DMS153 treated with DMSO at 0.1 percent for 48 hours (cell line): ENCODE measurements at regions not wholly inside any gene's neighbourhood (a gene's known extent, or its start where the extent isn't known, plus 50 kb on each side); places are given as distances from the start of the nearest gene placed in this dataset.
"Not testable (repeated sequence)": the region's sequence is repeated elsewhere in the genome, so short reads cannot be mapped to it uniquely, and the experiment has no call there.

Source experiments
- DNase-seq: peaks from one replicate; lab custom pipeline; 2025; ENCODE audit not compliant: unreplicated experiment; lab: John Stamatoyannopoulos, UW

DNA sequence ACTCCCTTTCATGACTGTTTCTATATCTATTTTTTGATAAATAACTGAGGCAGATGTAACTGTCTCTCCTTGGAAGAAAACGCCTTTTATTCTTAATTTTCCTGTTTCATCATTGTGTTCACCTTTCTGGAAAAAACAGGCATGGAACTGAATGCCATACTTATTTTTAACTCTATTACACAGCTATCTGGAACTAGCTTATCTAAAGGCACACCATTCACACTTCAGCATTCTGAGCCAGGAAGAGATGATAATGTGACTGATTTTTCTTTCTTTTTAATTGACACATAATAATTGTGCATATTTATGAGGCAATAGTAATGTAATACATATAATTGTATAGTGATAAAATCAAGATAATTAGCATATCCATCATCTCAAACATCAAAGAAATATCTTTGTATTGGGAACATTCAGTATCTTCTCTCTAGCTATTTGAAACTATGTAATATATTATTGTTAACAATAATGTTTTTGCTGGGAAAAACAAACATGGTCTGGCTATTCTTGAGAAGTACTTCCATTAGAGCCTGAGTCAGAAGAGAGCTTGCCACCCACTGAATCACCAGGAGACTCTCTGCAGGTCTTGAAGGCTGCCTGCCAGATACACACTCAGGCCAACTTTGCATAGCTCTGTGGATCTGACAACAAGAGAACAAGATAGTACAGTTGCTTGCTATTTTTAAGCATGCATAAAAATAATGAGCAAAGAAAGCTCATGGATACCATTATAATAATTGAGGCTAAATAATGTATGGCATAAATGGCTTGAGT is 501.0 kb upstream of the EDIL3 start:
- no peak for DNase-seq

DNA sequence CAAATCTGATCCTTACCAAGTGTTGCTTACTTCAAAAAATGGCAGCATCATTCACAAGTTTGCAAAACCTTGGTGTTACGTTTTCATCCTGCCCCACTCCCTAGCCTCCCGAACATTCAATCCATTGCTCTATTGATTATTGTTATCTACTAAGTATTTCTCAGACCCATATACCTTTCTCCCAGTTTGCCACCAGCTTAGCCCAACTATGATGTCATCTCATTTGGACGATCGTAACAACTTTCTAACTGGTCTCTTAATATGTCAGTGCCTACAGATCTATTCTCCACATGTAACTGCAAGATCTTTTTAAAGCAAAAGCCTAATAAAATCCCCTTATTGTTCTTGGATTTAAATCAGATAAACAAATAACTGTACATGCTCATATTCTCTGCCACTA is 497.1 kb upstream of the EDIL3 start:
- no peak for DNase-seq

DNA sequence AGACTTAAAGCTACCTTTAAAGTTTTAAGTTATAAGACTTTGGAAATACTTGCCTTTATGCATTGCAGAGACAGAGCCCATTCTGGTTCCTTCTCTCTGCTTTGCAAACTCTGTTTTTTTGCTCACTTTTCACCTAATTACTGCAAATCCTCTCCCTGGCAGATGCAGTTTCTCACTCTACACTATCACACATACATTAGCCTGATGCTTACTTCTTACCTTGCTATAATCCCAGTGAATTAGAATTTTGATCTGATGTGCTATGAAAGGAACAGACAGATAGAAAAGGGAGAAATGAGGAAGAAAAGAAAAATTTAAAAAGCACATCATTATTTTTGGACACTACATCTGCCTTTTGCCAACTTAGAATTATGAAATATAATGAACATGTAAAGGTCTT is 489.5 kb upstream of the EDIL3 start:
- no peak for DNase-seq

DNA sequence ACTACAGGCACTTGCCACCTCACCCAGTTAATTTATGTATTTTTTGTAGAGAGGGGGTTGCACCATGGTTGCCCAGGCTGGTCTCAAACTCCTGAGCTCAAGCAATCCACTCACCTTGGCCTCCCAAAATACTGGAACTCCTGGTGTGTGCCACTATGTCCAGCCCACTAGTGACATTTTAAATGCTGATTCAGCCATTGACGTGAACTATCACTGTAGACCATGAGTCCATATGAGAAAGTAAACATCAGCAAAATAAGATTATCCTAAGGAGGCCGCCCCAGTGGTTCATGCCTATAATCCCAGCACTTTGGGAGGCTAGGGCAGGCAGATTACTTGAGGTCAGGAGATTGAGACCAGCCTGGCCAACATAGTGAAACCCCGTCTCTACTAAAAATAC is 488.1 kb upstream of the EDIL3 start:
- DNase-seq, result no peak

DNA sequence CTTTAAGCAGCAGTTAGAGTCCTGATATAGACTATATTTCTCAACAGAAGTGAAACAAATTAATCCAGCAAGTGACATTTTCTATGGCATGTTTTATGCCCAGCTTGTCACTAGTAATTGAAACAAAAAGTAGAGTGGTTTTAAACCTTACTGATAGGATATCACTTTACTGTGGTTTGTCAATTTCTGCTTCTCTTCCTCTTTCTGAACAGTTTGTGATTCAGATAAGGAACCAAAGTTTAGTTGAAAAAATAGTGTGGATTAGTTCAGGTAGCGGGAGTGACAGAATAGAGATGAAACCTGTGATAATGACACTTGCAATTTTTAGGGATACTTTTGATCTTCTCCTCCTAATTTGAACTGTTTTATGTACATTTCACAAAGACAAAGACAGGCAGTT is 485.7 kb upstream of the EDIL3 start:
- no peak for DNase-seq

DNA sequence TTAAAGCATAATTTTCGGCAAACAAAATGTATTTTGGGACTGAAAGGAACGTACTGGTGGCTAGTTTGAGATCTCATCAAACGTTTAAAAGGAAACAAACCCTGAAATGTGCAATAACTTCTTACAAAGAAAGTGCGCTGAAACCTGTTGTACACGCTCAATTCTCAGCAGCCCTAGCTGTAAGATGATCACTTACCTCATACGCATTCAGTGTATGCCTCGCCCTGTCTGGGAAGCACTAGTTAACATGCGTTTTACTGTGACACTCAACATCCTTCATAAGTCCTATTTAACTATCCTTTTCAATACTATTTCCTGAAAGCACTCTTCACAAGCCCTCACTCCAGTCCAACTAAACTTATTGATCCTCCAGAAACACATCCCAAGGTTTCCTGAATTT is 485.0 kb upstream of the EDIL3 start:
- no peak for DNase-seq

DNA sequence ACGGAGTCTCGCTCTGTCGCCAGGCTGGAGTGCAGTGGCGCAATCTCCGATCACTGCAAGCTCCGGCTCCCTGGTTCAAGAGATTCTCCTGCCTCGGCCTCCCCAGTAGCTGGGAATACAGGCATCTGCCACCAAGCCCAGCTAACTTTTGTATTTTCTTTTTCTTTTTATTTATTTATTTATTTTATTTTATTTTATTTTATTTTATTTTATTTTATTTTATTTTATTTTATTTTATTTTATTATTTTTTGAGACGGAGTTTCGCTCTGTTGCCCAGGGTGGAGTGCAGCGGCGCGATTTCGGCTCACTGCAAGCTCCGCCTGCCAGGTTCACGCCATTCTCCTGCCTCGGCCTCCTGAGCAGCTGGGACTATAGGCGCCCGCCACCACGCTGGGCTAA is 479.3 kb upstream of the EDIL3 start:
- not testable (repeated sequence) for DNase-seq

DNA sequence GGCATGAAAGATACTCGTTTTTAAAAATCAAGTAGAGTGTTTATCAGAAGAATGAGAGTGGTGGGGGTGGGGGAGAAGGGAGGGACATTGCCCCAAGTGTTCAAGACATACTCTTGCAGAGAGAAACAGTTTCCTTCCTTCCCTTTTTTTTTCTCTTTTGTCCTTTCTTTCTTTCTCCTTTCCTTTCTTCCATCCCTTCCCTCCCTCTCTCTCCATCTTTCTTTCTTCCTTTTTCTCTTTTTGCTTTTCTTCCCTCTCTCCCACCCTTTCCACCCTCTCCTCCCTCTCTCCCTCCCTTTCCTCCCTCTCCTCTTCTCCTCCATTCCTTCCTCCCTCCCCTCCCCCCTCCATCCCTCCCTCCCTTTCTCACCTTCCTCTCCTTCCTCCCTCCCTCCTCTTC is 478.3 kb upstream of the EDIL3 start:
- no peak for DNase-seq

DNA sequence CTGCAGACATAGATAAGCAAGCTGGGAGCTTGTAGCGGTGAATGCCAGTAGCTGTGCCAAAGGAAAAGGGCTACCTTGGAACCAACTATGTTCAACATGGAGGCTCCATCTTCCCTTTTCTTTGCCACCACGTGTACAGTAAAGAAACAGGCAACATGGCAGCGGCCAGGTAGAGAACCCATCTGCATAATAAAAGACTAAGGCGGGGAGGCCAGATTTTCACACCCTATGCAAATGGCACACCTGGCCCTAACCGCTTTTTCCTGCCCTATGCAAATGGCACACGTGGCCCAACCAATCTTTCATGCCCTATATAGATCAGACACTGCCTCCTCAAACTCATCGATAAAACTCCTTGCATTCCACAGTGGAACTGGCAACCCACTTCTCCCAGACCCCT is 477.5 kb upstream of the EDIL3 start:
- DNase-seq, result no peak

DNA sequence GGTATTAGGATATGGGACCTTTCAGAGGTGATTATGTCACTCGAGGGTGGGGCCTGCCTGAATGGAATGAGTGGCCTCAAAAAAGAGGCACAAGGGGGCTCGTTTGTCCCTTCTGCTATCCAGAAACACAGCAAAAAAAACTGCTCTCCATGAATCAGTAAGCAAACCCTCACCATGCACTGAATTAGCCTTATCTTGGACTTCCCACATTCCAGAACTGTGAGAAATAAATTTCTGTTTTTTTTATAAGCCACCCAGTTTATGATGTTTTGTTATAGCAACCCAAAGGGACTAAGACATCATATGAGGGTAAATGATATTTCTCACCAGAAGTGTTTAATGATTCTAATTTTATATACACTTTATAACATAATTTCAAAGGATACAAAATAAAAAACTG is 476.6 kb upstream of the EDIL3 start:
- DNase-seq, result no peak

DNA sequence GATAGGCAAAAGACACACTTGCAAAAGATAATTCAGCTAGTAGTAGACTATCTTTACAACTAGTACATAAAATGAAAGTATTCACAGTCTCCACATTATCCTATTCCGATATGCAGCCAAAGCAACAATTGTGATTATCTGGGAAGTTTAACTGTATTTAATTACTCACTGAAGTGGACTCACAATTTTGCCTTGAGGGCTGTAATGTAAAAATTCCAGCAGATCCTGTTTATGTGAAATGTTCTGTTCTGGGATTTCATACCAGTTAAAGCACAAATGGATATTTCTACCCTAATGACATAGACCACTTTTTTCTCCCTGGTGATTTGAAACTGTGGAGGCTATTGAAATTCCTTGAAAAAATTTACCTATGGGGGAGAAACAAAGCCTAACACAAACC is 474.4 kb upstream of the EDIL3 start:
- DNase-seq, result no peak

DNA sequence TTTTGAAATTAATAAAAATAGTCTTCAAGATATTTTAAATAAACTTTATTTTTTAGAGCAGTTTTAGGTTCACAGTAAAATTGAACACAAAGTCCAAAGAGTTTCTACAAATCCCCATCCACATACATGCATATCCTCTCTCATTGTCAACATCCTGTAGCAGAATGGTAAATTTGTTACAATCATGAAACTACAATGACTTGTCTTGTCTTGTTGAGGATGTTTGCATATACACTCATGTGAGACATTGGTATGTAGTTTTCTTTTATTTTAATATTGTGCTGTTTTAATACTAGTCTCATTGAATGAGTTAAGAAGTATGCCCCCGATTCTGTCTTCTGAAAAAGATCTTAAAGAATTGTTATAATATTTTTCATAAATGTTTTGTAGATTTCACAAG is 447.0 kb upstream of the EDIL3 start:
- DNase-seq, result no peak

DNA sequence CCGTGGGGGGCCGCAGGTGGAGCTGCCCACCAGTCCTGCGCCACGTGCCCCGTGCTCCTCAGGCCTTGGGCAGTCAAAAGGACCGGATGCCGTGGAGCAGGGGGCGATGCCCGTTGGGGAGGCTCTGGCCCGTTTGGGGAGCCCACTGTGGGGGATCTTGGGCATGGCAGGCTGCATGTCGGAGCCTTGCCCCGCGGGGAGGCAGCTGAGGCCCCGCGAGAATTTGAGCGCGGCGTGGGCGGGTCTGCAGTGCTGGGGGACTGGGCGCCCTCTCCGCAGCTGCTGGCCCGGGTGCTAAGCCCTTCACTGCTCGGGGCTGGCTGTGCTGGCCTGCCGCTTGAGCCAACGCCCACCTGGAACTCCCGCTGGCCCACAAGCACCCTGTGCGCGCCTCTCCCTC is 445.6 kb upstream of the EDIL3 start:
- no peak for DNase-seq

DNA sequence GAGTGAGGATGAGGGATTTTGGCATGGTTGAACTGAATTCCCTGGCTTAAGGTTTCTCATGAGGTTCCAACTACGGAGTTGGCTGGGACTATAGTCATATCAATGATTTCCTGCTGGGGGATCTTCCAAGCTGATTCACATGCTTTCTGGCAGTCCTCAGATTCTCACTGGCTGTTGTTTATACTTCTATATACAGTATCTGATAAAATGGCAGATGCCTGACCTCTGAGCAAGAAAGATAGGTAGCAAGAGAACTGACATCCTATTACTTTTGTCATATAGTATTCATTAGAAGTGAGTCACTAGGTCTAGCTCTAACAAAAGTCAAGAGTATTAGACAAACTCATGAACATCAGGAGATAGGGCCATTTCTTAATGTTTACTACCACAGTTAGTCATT is 440.9 kb upstream of the EDIL3 start:
- DNase-seq, result no peak

DNA sequence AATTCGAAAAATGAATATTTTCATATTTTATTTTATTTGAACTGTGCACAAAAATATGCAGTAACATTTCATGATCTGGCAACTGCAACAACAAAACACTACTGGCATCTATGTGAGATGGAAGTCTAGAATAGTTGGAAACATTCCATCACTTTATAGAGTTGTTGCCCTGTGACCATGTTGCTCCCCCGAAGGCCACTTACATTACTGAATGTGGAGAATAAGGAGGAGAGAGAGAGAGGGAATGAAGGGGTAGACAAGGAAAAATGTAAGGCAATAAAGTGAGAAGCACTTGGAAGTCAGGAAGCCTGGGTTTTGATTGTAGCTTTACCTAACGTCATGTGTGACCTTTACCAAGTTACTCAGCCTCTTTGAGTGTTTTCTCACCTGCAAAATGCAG is 437.2 kb upstream of the EDIL3 start:
- no peak for DNase-seq

DNA sequence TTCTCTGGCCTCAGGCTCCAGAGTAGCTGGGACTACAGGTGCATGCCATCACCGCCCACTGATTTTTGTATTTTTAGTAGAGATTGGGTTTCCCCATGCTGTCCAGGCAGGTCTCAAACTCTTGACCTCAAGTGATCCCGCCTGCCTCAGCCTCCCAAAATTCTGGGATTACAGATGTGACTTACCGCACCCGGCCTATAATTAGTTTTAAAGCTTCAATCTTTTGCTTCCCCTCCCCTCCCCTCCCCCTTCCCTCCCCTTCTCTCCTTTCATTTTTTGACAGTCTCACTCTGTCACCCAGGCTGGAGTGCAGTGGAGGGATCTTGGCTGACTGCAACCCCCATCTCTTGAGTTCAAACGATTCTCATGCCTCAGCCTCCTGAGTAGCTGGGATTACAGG is 433.3 kb upstream of the EDIL3 start:
- DNase-seq, result no peak

DNA sequence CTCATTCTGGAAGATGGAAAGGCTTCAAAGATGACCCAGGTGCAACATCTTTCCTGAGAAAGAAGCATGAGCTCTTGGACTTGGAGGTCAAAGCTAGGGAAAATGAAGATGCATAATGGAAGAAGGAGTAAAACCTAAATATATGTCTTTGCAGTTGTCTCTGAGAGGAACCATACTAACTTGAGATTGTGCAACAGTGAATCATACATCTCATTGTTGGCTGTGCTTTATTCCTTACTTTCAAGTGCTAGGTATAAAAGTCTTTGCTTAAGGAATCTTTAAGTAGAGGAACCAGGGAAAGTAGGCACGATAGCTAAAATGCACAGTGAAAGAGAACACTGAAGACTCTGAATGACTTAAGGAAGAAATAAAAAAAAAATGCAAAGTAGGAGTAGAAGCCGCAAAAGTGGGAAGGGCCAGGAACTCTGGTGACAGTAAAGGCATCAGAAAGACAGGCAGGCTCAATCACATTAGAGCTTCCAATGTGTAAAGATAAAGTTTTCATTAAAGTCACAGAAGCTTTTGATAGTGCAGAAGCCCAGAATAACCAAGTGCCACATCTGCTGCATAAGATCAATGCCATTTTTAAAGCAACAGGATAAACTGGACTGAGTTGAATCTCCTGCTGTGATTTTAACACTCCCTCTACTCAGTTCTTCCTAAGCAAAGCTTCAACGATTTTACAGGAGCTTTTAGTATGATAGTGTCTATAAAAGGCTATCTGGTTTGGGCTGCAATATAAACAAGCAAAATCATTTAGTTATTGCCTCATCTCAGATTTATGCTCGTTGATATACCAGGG is 432.3 kb upstream of the EDIL3 start:
- no peak for DNase-seq

DNA sequence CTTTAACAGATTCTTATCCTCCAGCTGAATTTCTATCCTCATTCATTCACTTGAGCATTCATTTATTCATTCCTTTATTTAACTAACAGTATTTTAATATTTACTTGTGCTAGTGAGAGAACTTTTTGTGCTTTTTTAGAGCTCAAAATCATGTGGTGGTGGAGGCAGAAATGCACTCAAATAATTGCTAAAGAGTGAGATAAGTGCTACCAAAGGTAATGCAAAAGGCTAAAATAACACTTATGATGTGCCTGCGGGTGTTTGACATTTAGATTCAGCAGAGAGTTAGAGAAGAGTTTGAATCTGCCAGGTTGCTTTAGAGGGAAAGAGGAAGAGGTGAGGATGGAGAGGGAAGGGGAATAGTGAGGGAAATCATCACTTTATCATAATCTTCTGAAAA is 431.5 kb upstream of the EDIL3 start:
- DNase-seq, result no peak

DNA sequence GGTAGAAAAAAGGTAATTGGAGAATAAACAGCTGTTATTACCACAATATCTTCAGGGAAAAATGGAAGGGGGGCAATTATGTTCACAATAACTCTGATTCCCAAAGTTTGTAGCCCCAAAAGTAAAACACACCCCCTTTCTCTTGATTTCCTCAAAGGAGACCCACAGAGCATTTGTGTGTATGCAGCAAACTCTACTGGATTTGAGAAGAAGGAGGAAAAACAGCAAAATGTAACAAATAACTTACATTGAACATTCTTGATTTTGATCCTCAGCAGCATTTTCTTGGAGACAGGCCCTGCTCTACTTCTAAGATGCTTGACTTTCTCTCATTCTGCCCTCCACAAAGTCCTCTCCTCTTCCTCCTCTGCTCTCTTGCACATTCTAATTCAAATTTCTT is 420.8 kb upstream of the EDIL3 start:
- no peak for DNase-seq

DNA sequence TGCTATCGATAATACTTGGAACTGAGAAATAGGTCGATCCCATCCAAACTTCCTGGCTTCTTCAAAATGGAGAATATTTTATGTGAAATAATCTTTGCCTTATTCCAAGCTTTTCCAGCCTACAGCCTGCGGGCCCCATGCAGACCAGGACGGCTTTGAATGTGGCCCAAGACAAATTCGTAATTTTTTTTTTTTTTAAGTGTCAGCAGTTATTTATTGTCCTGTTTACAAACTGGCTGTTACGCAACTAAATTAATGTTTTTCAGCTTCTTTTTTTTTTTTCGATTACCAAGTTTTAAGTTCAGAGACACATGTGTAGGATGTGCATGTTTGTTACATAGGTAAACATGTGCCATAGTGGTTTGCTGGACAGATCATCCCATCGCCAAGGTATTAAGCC is 411.7 kb upstream of the EDIL3 start:
- no peak for DNase-seq

DNA sequence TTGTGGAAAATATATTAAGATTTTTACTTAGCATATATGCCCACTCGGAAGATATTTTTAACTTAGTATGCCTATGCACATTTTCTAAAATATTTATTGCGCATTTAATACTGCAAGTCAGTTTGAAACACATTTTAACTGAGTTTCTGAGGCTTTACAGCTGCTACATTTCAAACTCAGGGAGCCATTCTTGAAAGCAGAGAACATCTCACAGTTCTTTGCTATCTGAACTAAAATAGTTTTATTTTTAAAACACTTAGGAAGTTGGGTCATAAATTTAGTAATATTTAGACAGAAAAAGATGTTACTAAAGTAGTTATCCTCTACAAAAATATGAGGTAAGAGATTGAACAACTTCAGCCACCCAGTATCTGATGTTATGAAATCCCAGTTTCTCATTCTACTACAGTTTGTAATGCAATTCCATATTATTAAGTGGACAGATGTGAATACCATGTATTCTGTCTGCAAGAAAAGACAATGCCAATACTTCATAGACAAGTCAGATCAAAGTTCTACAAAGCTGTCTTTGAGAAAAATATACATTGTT is 409.9 kb upstream of the EDIL3 start:
- no peak for DNase-seq

DNA sequence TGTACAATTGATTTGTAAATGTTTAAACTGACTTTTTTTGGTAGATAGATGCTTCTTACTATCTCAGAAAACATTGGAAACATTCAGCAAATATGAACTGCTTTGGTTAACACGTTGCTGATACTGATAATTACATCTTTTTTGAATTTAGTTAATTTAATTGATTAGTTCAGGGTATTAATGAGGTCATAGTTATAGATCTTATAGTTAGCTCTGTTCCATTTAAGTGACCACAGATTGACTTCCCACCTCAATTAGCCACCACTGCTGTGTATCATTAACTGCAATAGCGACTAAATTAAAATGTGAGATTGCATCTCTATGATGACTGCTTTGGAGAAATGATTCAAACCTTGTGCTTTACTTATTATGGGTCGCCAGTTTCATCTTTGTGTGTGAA is 407.1 kb upstream of the EDIL3 start:
- no peak for DNase-seq
